Endodermal cell (in vitro differentiated cells): ENCODE measurements at regions not wholly inside any gene's neighbourhood (a gene's known extent, or its start where the extent isn't known, plus 50 kb on each side); places are given as distances from the start of the nearest gene placed in this dataset.

Experiments used
- DNase-seq: peaks from one replicate; pipeline ENCODE4 v3.0.0-alpha.2; 2017
- H3K27ac ChIP-seq: 2 replicates; pipeline ENCODE4 v1.5.1; 2013; ENCODE audit warnings: mild to moderate bottlenecking, low read depth, low read length, moderate library complexity
- H3K27me3 ChIP-seq: 2 replicates; pipeline ENCODE4 v1.6.1; 2013; ENCODE audit warnings: mild to moderate bottlenecking, low read length, moderate library complexity; ENCODE audit not compliant: insufficient read depth, control insufficient read depth, poor library complexity, severe bottlenecking
- H3K36me3 ChIP-seq: 2 replicates; pipeline ENCODE4 v1.7.0; 2013; ENCODE audit warnings: mild to moderate bottlenecking, low read length, moderate library complexity; ENCODE audit not compliant: control insufficient read depth, insufficient read depth
- H3K4me1 ChIP-seq: one replicate; pipeline ENCODE4 v1.7.0; 2013; ENCODE audit warnings: low read length; ENCODE audit not compliant: control insufficient read depth, insufficient read depth
- H3K4me3 ChIP-seq: 2 replicates; pipeline ENCODE4 v1.5.1; 2013; ENCODE audit warnings: mild to moderate bottlenecking, low read length, moderate library complexity
- H3K9ac ChIP-seq: 2 replicates; pipeline ENCODE4 v1.6.1; 2013; ENCODE audit warnings: mild to moderate bottlenecking, low read length, moderate library complexity; ENCODE audit not compliant: poor library complexity, severe bottlenecking; ENCODE audit errors: extremely low read depth
- H3K9me3 ChIP-seq: 2 replicates; pipeline ENCODE4 v1.6.1; 2013; ENCODE audit warnings: mild to moderate bottlenecking, low read length, moderate library complexity; ENCODE audit not compliant: control insufficient read depth
- H3K27ac Mint-ChIP-seq: 2 replicates; pipeline ENCODE4 v1.8.0; 2020; ENCODE audit warnings: mixed read lengths
- H3K27me3 Mint-ChIP-seq: 2 replicates; pipeline ENCODE4 v1.8.0; 2021; ENCODE audit warnings: mild to moderate bottlenecking, mixed read lengths; ENCODE audit not compliant: insufficient read depth
- H3K36me3 Mint-ChIP-seq: 2 replicates; pipeline ENCODE4 v1.8.0; 2020; ENCODE audit warnings: low read depth, mixed read lengths
- H3K4me1 Mint-ChIP-seq: 2 replicates; pipeline ENCODE4 v1.8.0; 2020; ENCODE audit warnings: mixed read lengths
- H3K4me3 Mint-ChIP-seq: 2 replicates; pipeline ENCODE4 v1.8.0; 2020; ENCODE audit warnings: mild to moderate bottlenecking, moderate library complexity, mixed read lengths
- H3K9me3 Mint-ChIP-seq: 2 replicates; pipeline ENCODE4 v1.8.0; 2020; ENCODE audit warnings: mild to moderate bottlenecking, mixed read lengths
- CTCF ChIP-seq: fragments of 200-600 bp; sonication (generic); conservative IDR thresholded peaks from 2 replicates; pipeline ENCODE4 v1.5.0; 2021; ENCODE audit warnings: antibody characterized with exemption, mild to moderate bottlenecking
- WGBS, 2 experiments: methylation state at CpG; one replicate each; pipeline versions ENCODE4 v1.1.5 to v1.1.7; 2013; ENCODE audit warnings: missing lambda C conversion rate in 2 of 2, mixed read lengths in 1 of 2; ENCODE audit not compliant: insufficient coverage in 1 of 2, insufficient read length in 1 of 2; 5-methylcytosine and 5-hydroxymethylcytosine counted together

GRCh38 chr6:113461153-113461932 is 395.8 kb upstream of the MARCKS start:
- Histone ChIP-seq H3K4me3 (no peak overlapping the region), H3K4me1 (no peaks in the 10 kb centered on the region), H3K36me3 (no peaks in the 10 kb centered on the region), H3K9me3 (no peaks in the 10 kb centered on the region), H3K27ac (no peak overlapping the region), H3K27me3 (no peaks in the 10 kb centered on the region), H3K9ac (no peak overlapping the region)
- Mint-ChIP-seq H3K4me1 (peaks cover 3% of the 10 kb centered on the region), H3K27me3 (no peaks in the 10 kb centered on the region), H3K36me3 (no peaks in the 10 kb centered on the region), H3K9me3 (no peaks in the 10 kb centered on the region), H3K27ac (no peak overlapping the region), H3K4me3 (no peak overlapping the region)
- 84 to 94% methylated on average over 3 to 4 of the region's 4 CpGs for WGBS, 2 experiments
- TF ChIP-seq CTCF, result peak; percentile 77
- no peak for DNase-seq

- Mint-ChIP-seq H3K9me3 (peaks cover 3% of the 10 kb centered on the region), H3K4me3 (no peak overlapping the region), H3K36me3 (no peaks in the 10 kb centered on the region), H3K27me3 (no peaks in the 10 kb centered on the region), H3K4me1 (no peaks in the 10 kb centered on the region), H3K27ac (no peak overlapping the region)
- H3K27me3 ChIP-seq, result no peaks in the 10 kb centered on the region
- H3K36me3 ChIP-seq, result no peaks in the 10 kb centered on the region
- no peak overlapping the region for H3K4me3 ChIP-seq
- H3K9ac ChIP-seq, result no peak overlapping the region
- no peak overlapping the region for H3K27ac ChIP-seq
- no peaks in the 10 kb centered on the region for H3K9me3 ChIP-seq
- 92% methylated on average over 3 of the region's 3 CpGs; no CpG with 5 or more reads in 1 of the 2 experiments for WGBS, 2 experiments
- DNase-seq, result no peak
- TF ChIP-seq CTCF, result no peak
- no peaks in the 10 kb centered on the region for H3K4me1 ChIP-seq
Measured at GRCh38 chr6:113464536-113464935, 392.6 kb upstream of the MARCKS start.

- peaks cover 3% of the 10 kb centered on the region for H3K9me3 Mint-ChIP-seq
- H3K36me3 ChIP-seq, result no peaks in the 10 kb centered on the region
- no peak overlapping the region for H3K4me3 Mint-ChIP-seq
- H3K27me3 ChIP-seq, result no peaks in the 10 kb centered on the region
- no peaks in the 10 kb centered on the region for H3K9me3 ChIP-seq
- H3K9ac ChIP-seq, result no peak overlapping the region
- no peak overlapping the region for H3K27ac Mint-ChIP-seq
- no peak for TF ChIP-seq CTCF
- no peak for DNase-seq
- no peaks in the 10 kb centered on the region for H3K4me1 ChIP-seq
- WGBS, 2 experiments, result 87 to 100% methylated on average over 2 to 3 of the region's 3 CpGs
- no peaks in the 10 kb centered on the region for H3K36me3 Mint-ChIP-seq
- no peaks in the 10 kb centered on the region for H3K27me3 Mint-ChIP-seq
- no peak overlapping the region for H3K27ac ChIP-seq
- no peaks in the 10 kb centered on the region for H3K4me1 Mint-ChIP-seq
- no peak overlapping the region for H3K4me3 ChIP-seq
Measured at GRCh38 chr6:113464960-113465359, 392.2 kb upstream of the MARCKS start.
